Neural cell (in vitro differentiated cells): ENCODE measurements at regions not wholly inside any gene's neighbourhood (a gene's known extent, or its start where the extent isn't known, plus 50 kb on each side); places are given as distances from the start of the nearest gene placed in this dataset.

ENCODE experiments used
- H2AFZ ChIP-seq: fragments of 200-600, 300-800 bp; sonication (generic), shearing (Covaris generic); 2 replicates; pipeline ENCODE4 v1.6.0; 2014; ENCODE audit warnings: low read depth, mild to moderate bottlenecking, antibody characterized with exemption, low read length, moderate library complexity
- H3F3A ChIP-seq: fragments of 200-600 bp; shearing (Covaris generic); 2 replicates; pipeline ENCODE4 v1.6.1; 2016; ENCODE audit warnings: mild to moderate bottlenecking, moderate library complexity, mixed read lengths, antibody characterized with exemption, low read length; ENCODE audit not compliant: insufficient read depth, poor library complexity, severe bottlenecking
- H3K27ac ChIP-seq: fragments of 200-600, 300-800 bp; sonication (generic), shearing (Covaris generic); 2 replicates; pipeline ENCODE4 v1.5.1; 2014; ENCODE audit warnings: mild to moderate bottlenecking, low read length, moderate library complexity
- H3K27me3 ChIP-seq: fragments of 300-800, 200-600 bp; sonication (generic), shearing (Covaris generic); 2 replicates; pipeline ENCODE4 v1.6.0; 2014; ENCODE audit warnings: mild to moderate bottlenecking, low read depth, low read length, moderate library complexity; ENCODE audit not compliant: insufficient read depth
- H3K36me3 ChIP-seq: fragments of 300-800, 200-600 bp; sonication (generic), shearing (Covaris generic); 2 replicates; pipeline ENCODE4 v1.5.1; 2014; ENCODE audit warnings: mild to moderate bottlenecking, antibody characterized with exemption, low read length, moderate library complexity; ENCODE audit not compliant: insufficient read depth
- H3K4me2 ChIP-seq: fragments of 300-800, 200-600 bp; sonication (generic), shearing (Covaris generic); 2 replicates; pipeline ENCODE4 v1.6.0; 2014; ENCODE audit warnings: mild to moderate bottlenecking, low read length
- H3K4me3 ChIP-seq: fragments of 300-800, 200-600 bp; sonication (generic), shearing (Covaris generic); 2 replicates; pipeline ENCODE4 v1.5.1; 2014; ENCODE audit warnings: mild to moderate bottlenecking, low read length, moderate library complexity
- H3K79me2 ChIP-seq: fragments of 200-600 bp; shearing (Covaris generic); replicated peaks from 2 replicates; pipeline ENCODE4 v1.6.0; 2014; ENCODE audit warnings: mild to moderate bottlenecking, low read length, moderate library complexity; ENCODE audit not compliant: insufficient read depth
- H3K9ac ChIP-seq: fragments of 300-800, 200-600 bp; sonication (generic), shearing (Covaris generic); 2 replicates; pipeline ENCODE4 v1.6.1; 2016; ENCODE audit warnings: mild to moderate bottlenecking, low read length, mixed read lengths
- H3K9me2 ChIP-seq: fragments of 200-600 bp; shearing (Covaris generic); 2 replicates; pipeline ENCODE4 v1.6.1; 2016; ENCODE audit warnings: mild to moderate bottlenecking, low read length, mixed read lengths; ENCODE audit not compliant: insufficient read depth
- H3K9me3 ChIP-seq: fragments of 200-600, 300-800 bp; sonication (generic), shearing (Covaris generic); 2 replicates; pipeline ENCODE4 v1.6.1; 2016; ENCODE audit warnings: mild to moderate bottlenecking, mixed run types, low read length, moderate library complexity, mixed read lengths
- H4K20me1 ChIP-seq: fragments of 200-600 bp; shearing (Covaris generic); 2 replicates; pipeline ENCODE4 v1.6.1; 2016; ENCODE audit warnings: mild to moderate bottlenecking, mixed run types; ENCODE audit not compliant: insufficient read depth
- CTCF ChIP-seq: fragments of 450-650 bp; IDR thresholded peaks from 2 replicates; pipeline ENCODE4 v1.5.1; 2014; ENCODE audit warnings: antibody characterized with exemption, mild to moderate bottlenecking, moderate library complexity; ENCODE audit not compliant: poor library complexity, severe bottlenecking
- EP300 ChIP-seq: fragments of 450-650 bp; conservative IDR thresholded peaks from 2 replicates; pipeline ENCODE4 v1.6.1; 2014; ENCODE audit warnings: antibody characterized with exemption, mild to moderate bottlenecking, moderate library complexity; ENCODE audit not compliant: poor library complexity, severe bottlenecking
- EZH2 ChIP-seq: fragments of 200-600, 300-800 bp; shearing (Covaris generic), sonication (generic); IDR thresholded peaks from 2 replicates; pipeline ENCODE4 v1.6.1; 2014; ENCODE audit warnings: antibody characterized with exemption, low read length, borderline replicate concordance, mild to moderate bottlenecking; ENCODE audit not compliant: insufficient read depth, poor library complexity, severe bottlenecking
- MXI1 ChIP-seq: fragments of 450-650 bp; conservative IDR thresholded peaks from 2 replicates; pipeline ENCODE4 v1.6.1; 2014; ENCODE audit warnings: antibody characterized with exemption, mild to moderate bottlenecking; ENCODE audit not compliant: poor library complexity, severe bottlenecking
- POLR2AphosphoS5 ChIP-seq: IDR thresholded peaks from 2 replicates; pipeline ENCODE4 v1.6.1; 2012
- RAD21 ChIP-seq: fragments of 450-650 bp; conservative IDR thresholded peaks from 2 replicates; pipeline ENCODE4 v1.6.1; 2014; ENCODE audit warnings: antibody characterized with exemption, mild to moderate bottlenecking, moderate library complexity
- REST ChIP-seq: IDR thresholded peaks from 2 replicates; pipeline ENCODE4 v1.6.1; 2012; ENCODE audit warnings: borderline replicate concordance
- SMC3 ChIP-seq: fragments of 450-650 bp; conservative IDR thresholded peaks from 2 replicates; pipeline ENCODE4 v1.6.1; 2014; ENCODE audit warnings: antibody characterized with exemption, mild to moderate bottlenecking, moderate library complexity; ENCODE audit not compliant: poor library complexity
- TAF1 ChIP-seq: IDR thresholded peaks from 2 replicates; pipeline ENCODE4 v1.6.1; 2012; ENCODE audit warnings: low read depth

- TF ChIP-seq POLR2AphosphoS5, result no peak
- no peak for TF ChIP-seq RAD21
- TF ChIP-seq REST, result no peak
- no peak for TF ChIP-seq MXI1
- no peak for TF ChIP-seq EP300
- Histone ChIP-seq H3K27ac (no peak overlapping the region), H4K20me1 (no peaks in the 10 kb centered on the region), H2AFZ (no peak overlapping the region), H3K4me2 (no peak overlapping the region), H3K27me3 (no peaks in the 10 kb centered on the region), H3K9me2 (no peaks in the 10 kb centered on the region), H3K36me3 (no peaks in the 10 kb centered on the region), H3K9me3 (no peaks in the 10 kb centered on the region), H3K9ac (no peak overlapping the region), H3K79me2 (no peaks in the 10 kb centered on the region), H3K4me3 (no peak overlapping the region), H3F3A (no peaks in the 10 kb centered on the region)
These were observed 105.6 kb upstream of the SLC44A3 start for GRCh38 chr1:94714552-94714951.

DNA sequence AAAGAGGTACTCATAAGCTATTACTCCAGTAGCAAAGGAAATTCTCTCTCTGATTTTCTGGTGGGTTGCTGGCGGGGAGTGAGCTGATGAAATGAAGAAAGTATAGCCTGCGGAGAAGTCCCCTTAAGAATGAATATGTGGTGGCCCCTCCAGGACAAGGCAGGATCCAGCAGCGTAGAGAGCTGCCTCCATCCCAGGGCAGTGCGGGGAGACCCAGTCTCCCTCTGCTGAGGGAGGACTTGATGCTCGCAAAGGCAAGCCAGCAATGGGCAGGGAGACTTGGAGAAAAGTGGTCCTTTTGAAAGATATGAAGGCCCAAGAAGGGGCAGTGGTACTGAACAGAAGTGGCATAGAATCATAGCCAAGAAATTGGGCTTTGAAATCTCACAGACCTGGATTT lies 106.0 kb upstream of the SLC44A3 start:
- Histone ChIP-seq H3K4me3 (no peak overlapping the region), H3K9me3 (no peaks in the 10 kb centered on the region), H4K20me1 (no peaks in the 10 kb centered on the region), H3K79me2 (no peaks in the 10 kb centered on the region), H3F3A (no peaks in the 10 kb centered on the region), H3K9ac (no peak overlapping the region), H3K27me3 (no peaks in the 10 kb centered on the region), H3K4me2 (no peak overlapping the region), H2AFZ (no peak overlapping the region), H3K27ac (no peak overlapping the region), H3K9me2 (no peaks in the 10 kb centered on the region), H3K36me3 (no peaks in the 10 kb centered on the region)
- no peak for TF ChIP-seq TAF1
- no peak for TF ChIP-seq CTCF
- no peak for TF ChIP-seq RAD21
- no peak for TF ChIP-seq MXI1
- TF ChIP-seq EP300, result no peak
- TF ChIP-seq SMC3, result no peak
- no peak for TF ChIP-seq EZH2
- TF ChIP-seq POLR2AphosphoS5, result no peak
- no peak for TF ChIP-seq REST
